ENCODE measurements at regions not wholly inside any gene's neighbourhood (a gene's known extent, or its start where the extent isn't known, plus 50 kb on each side); places are given as distances from the start of the nearest gene placed in this dataset.

DNA sequence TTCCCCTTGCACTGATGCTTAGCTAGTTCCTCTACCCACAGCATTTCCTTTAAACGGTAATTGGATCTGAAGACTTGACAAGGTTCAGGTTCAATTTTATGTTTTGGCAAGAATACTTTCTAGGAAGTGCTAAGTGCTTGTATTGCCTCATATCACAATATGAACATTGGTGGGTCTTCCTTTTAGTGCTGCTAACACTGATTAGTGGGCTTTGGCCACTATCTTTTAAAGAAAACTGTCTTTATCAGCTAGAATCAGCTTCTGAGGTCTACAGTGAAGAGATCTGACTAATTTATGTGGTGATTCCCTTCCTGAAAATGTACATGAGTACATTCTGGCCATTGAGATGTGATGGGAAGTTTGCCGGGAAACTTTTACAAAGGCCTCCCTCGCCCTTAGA, 316.7 kb upstream of the KLF3 start:
- DNase-seq (ENCODE audit: extremely low read depth, low read depth) = no peak
- TF ChIP-seq, protein P1, sequence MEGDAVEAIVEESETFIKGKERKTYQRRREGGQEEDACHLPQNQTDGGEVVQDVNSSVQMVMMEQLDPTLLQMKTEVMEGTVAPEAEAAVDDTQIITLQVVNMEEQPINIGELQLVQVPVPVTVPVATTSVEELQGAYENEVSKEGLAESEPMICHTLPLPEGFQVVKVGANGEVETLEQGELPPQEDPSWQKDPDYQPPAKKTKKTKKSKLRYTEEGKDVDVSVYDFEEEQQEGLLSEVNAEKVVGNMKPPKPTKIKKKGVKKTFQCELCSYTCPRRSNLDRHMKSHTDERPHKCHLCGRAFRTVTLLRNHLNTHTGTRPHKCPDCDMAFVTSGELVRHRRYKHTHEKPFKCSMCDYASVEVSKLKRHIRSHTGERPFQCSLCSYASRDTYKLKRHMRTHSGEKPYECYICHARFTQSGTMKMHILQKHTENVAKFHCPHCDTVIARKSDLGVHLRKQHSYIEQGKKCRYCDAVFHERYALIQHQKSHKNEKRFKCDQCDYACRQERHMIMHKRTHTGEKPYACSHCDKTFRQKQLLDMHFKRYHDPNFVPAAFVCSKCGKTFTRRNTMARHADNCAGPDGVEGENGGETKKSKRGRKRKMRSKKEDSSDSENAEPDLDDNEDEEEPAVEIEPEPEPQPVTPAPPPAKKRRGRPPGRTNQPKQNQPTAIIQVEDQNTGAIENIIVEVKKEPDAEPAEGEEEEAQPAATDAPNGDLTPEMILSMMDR (IDR thresholded peaks at IDR 0.05; ENCODE audit: low read depth, low read length, missing control alignments) = no peak
- no peak overlapping the region for H3K4me3 ChIP-seq (replicated peaks; ENCODE audit: low read depth, low read length)

DNA sequence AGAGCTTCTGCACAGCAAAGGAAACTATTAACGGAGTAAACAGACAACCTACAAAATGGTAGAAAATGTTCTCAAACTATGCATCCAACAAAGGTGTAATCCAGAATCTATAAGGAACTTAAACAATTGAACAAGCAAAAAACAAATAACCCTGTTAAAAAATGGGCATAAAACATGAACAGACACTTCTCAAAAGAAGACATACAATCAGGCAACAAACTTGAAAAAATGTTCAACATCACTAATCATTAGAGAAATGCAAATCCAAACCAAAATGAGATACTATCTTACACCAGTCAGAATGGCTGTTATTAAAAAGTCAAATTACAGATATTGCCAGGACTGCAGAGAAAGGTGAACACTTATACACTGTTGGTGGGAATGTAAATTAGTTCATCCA, 309.6 kb upstream of the KLF3 start:
- TF ChIP-seq, protein P1 (IDR thresholded peaks at IDR 0.05; ENCODE audit: low read depth, low read length, missing control alignments) = no peak
- no peak overlapping the region for H3K4me3 ChIP-seq (replicated peaks; ENCODE audit: low read depth, low read length)
- no peak for DNase-seq (ENCODE audit: extremely low read depth, low read depth)

DNA sequence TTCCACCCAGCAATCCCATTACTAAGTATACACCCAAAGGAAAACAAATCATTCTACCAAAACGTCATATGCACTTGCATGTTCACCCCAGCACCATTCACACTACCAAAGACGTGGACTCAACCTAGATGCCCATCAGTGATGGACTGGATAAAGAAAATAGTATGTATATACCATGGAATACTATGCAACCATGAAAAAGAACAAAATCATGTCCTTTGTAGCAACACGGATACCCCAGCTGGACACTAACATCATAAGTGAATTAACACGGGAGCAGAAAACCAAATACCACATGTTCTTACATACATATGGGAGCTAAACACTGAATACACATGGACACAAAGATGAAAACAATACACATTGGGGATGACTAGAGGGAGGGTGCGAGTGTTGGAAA, 309.1 kb upstream of the KLF3 start:
- H3K4me3 ChIP-seq (replicated peaks; ENCODE audit: low read depth, low read length) = no peak overlapping the region

DNA sequence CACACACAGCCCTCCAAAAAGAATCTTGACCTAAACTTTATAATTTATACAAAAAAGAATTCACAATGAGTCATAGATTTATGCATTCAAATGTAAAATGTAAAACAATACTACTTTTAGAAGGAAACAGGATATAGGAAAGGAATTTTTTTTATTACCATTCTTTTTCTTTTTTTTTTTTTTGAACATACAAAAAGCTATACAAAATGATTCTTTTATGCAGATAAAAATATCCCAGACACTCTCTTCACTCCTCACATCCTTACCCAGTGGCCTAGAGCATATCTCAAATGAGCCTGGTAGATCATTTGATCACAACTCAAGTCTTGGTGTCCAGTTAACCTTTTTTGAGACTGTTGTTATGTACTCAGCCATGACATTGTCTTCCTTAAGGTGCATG, 307.3 kb upstream of the KLF3 start:
- H3K4me3 ChIP-seq (replicated peaks; ENCODE audit: low read depth, low read length) = no peak overlapping the region
- no peak for DNase-seq (ENCODE audit: extremely low read depth, low read depth)
- TF ChIP-seq, protein P1 (IDR thresholded peaks at IDR 0.05; ENCODE audit: low read depth, low read length, missing control alignments) = no peak

More for the DNA sequence above, 309.1 kb upstream of the KLF3 start:
- DNase-seq (ENCODE audit: extremely low read depth, low read depth) = no peak
- TF ChIP-seq, protein P1 (IDR thresholded peaks at IDR 0.05; ENCODE audit: low read depth, low read length, missing control alignments) = no peak

DNA sequence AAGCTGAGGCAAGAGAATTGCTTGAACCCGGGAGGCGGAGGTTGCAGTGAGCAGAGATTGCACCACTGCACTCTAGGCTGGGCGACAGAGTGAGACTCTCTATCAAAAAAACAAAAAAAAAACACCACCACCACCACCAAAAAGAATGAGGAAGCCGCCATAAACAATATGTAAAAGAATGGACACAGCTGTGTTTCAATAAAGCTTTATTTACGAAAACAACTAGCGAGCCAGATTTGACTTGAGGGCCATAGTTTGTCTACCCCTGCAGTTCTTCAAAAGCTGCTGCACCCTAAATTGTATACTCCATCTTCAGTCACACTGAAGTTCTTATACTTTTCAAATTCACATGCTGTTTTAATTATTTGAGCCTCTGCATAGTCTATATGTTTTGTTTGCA, 306.5 kb upstream of the KLF3 start:
- TF ChIP-seq, protein P1 (IDR thresholded peaks at IDR 0.05; ENCODE audit: low read depth, low read length, missing control alignments) = no peak
- H3K4me3 ChIP-seq (replicated peaks; ENCODE audit: low read depth, low read length) = no peak overlapping the region
- DNase-seq (ENCODE audit: extremely low read depth, low read depth) = no peak

DNA sequence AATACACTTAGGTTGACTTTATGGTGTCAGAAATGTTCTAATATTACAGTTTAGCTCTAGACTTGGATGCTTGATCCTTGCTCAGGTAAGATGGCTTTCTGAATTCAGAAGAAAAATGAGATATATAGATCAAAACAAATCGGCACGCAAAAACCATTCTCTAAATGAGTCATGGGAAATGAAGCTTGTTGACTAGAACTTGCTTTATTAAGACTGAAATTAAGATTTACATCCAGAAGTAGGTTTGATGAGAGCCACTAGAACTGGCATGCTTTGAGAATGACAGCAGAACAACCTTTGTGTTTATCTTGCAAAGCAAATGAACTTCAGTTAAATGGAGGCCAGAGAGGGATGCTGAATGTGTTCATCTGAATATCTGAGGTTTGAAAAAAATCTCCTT, 304.9 kb upstream of the KLF3 start:
- TF ChIP-seq, protein P1 (IDR thresholded peaks at IDR 0.05; ENCODE audit: low read depth, low read length, missing control alignments) = no peak
- no peak for DNase-seq (ENCODE audit: extremely low read depth, low read depth)

DNA sequence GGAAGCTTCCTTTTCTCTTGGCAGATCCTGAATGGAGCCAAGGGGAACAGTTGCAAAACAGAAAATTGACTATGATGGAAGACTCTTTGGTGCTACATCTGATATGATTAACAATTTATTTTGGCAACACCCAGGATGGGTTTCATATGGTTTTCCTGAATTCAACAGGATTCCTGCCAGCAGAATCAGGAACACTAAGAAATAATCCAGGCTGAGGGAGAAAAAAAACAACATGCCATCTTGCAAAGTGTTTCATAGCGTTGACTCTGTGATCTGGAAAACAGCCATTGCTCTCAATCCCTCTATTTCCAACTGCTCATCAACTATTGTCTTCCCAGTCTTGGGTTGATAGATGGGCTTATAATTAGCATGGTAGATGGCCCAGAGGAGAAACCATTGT, 303.8 kb upstream of the KLF3 start:
- TF ChIP-seq, protein P1 (IDR thresholded peaks at IDR 0.05; ENCODE audit: low read depth, low read length, missing control alignments) = no peak
- no peak for DNase-seq (ENCODE audit: extremely low read depth, low read depth)
- no peak overlapping the region for H3K4me3 ChIP-seq (replicated peaks; ENCODE audit: low read depth, low read length)

More for the DNA sequence above, 304.9 kb upstream of the KLF3 start:
- H3K4me3 ChIP-seq (replicated peaks; ENCODE audit: low read depth, low read length) = no peak overlapping the region

Measured in HFF-Myc (cell line).